CD1c-positive myeloid dendritic cell (primary cell): ENCODE measurements at regions not wholly inside any gene's neighbourhood (a gene's known extent, or its start where the extent isn't known, plus 50 kb on each side); places are given as distances from the start of the nearest gene placed in this dataset.
"Not testable (repeated sequence)": the region's sequence is repeated elsewhere in the genome, so short reads cannot be mapped to it uniquely, and the experiment has no call there.

ENCODE experiments used
- DNase-seq: peaks from one replicate; pipeline ENCODE4 v3.0.0-alpha.2; 2016; ENCODE audit errors: extremely low spot score

DNA sequence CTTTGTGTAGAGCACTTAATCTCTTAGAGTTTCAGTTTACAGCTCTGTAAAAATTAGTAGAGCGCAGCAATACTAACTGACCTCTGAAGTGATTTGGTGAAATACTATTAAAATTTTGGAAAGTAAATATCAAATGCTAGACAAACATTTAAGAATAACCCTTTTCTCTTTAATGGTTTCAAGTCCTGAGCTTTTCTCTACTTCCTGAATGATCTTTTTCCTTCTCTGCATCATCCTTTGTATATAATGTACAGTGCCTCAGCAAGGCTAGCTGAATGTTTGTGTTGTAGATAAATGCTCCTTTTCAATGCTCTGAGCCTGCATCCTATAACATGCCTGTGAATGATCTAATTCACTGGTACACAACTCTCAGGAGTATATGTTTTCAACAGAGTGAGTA, 272.9 kb downstream of the ADGRL2 start:
- no peak for DNase-seq

DNA sequence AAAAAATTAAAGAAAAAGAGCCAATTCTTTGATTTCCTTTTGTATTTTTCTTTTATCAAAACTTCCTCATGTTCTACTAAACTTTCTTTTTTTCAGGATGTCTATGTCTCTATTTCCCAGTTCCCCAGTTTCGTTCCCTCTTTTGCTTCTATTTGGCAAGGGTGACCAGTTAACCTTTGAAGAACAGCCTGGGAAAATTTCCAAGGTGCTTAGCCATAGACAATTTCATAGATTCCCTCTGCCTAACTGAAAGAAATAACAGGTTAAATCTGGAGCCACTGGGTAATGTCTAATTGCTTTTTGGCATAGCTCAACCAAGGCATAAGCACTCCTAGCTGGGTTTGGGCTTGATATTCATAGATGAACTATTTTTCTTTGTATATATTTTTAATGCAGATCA, 272.3 kb downstream of the ADGRL2 start:
- DNase-seq: no peak

DNA sequence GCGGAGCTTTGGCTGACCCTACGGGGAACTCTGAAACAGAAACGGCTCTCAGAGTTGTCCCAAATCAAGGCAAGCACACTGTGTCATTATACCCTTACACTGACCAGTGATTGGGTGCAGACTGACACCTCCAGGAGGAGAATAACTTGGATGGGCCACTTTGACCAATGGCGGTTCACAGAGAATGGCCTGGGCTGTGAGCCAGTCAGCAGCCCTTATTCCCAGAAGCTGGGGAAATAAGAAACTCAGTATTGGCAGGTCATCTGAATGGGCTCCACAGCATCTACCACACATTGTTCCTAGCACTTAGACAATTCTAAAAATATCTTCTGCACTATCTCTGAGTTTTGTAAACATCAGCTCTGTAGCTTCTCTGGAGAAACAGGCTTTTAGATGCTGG, 265.2 kb downstream of the ADGRL2 start:
- DNase-seq: no peak

DNA sequence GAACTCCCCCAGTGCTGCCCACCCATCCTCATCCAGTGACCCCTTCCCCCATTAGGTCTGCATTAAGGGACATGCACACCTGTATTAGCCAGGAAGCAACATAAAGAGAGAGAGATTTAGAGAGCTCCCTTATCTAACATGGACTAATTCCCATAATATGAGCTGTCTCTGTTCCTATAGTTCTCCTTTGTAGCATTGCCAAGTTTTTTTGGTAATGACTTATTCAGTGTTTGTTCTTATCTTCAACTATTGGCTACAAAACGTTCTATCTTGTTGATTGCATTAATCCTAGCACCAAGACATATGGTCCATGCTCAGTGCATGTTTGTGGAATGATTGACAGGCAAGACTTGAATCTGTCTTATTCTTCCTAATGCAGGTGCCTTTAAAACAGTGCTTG, 264.0 kb downstream of the ADGRL2 start:
- no peak for DNase-seq

DNA sequence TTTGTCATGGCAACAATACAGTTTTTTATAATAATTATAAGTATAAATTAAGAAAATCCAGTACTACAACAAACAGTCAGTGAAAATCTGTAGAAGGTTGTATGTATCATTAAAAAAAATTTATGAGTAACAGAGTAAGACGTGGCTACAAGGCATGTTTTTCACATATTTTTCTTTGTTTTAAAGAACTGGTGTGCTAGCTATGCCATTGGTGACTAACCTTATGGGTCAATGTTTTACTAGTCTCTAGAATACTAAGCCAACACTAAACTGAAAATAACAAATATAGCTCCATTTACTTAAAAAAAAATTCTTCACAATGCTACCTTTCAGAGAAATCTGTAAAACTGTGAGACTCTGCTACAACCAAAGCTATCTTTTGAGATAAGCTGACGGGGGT, 261.5 kb downstream of the ADGRL2 start:
- no peak for DNase-seq

DNA sequence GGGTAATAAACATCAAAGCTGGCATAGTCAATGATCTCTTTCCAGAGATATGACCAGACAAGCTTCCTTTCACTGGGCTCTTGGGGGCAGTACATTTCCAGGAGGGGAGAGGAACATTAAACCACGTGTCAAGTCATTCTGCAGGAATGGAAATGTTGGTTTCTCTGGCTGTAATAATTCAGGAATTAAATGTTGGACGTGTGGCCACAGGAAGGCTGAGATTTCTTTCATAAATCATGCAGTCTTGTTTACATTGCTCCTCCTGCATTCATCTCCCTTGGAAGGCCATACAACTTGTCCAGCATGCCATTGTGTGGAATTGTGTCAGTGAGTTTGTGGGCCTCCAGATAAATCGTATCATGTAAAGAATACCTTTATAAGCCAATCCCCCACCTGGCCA, 259.2 kb downstream of the ADGRL2 start:
- no peak for DNase-seq

DNA sequence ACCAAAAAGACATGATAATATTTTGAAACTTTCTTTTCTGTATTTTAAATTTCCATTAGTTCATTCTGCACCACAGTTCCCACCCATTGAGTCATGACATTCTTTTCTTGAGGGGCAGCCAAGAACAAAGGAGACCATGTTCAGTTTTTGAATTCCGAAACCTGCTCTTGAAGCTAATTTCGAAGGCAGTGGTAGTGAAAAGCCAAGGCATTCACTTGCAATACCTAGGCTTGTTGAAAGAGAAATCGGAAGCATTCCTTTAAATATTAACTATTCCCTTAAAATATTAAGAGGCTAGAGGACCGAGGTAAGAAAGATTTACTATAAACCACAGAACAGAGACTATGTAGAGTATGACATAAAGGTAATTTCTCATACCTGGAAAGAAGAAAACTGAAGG, 256.3 kb downstream of the ADGRL2 start:
- DNase-seq: no peak

DNA sequence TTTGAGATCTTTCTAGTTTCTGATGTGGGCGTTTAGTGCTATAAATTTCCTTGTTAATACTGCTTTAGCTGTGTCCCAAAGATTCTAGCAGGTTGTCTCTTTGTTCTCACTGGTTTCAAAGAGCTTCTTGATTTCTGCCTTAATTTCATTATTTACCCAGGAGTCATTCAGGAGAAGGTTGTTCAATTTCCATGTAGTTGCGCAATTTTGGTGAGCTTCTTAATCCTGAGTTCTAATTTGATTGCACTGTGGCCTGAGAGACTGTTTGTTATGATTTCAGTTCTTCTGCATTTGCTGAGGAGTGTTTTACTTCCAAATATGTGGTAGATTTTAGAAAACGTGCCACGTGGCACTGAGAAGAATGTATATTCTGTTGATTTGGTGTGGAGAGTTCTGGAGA, 254.6 kb downstream of the ADGRL2 start:
- DNase-seq: not testable (repeated sequence)

DNA sequence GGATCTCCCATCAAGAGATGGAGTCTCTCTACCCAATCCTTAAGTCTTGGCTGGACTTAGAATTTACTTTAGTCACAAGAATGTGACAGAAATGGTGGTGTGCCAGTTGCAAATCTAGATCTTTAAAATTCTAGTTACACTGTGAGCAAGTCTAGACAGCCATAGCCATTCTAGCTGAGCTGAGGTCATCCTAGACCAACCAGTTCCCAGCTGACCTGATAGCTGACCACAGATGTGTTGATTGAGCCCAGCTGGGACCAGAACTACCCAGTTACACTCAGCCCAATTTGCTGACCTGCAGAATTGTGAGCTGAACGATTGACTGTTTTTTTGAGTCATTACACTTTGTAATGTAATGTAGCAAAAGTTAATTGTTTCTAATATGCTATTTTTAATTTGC, 251.8 kb downstream of the ADGRL2 start:
- DNase-seq: no peak

DNA sequence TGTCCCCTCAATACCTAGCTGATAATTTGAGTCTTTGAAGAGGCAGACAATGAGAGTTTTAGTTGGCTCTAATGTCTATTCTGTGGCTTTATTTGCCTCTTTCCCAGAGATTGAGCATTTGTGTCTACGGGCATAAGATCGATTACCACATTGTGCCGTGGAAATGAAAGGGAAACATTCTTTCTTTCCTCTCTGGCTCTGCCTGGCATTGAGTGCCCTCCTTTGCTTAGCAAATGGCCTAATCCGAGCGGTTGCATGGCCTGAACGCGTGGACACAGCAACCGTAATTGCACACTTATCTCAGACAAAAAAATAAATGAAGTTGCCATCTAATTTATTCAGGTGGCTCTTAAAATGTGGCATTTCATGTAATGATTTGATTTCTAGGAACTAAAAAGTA, 247.9 kb downstream of the ADGRL2 start:
- DNase-seq: no peak

DNA sequence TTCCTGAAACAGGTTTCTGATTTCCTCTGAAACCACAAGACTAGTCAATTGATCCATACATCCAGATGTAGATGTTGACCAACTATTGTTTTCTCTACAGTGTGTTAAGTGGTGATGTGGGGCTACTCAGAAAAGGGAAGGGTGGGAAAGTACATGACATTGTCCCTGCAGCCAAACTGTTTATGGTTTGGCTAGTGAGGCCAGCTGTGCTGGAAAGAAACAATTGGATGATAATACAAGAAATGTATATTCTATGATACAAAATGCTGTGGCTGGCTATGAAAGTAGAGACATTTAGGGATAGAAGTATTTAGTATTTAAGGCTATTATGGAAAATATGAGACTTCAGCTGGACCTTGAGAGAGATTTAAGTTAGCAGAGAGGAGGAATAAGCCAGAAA, 244.5 kb downstream of the ADGRL2 start:
- no peak for DNase-seq

DNA sequence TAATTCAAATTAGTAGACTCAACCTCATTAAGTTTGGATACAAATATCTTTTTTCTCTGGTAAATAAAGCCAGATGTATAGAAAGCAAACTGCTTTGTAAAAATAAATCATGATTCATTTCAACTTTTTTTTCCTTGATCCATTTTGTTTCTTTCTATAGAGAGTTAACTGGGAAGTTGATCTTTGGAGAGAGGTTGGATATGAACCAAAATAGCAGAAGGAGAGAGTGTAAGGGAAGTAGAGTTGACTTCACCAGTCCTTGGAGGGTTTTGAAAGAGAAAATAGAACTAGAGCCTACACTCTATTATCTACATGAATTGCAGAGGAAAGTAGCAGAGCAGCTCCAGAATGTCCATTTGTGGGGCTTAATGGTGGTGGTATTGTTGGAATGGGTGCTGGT, 243.8 kb downstream of the ADGRL2 start:
- no peak for DNase-seq

DNA sequence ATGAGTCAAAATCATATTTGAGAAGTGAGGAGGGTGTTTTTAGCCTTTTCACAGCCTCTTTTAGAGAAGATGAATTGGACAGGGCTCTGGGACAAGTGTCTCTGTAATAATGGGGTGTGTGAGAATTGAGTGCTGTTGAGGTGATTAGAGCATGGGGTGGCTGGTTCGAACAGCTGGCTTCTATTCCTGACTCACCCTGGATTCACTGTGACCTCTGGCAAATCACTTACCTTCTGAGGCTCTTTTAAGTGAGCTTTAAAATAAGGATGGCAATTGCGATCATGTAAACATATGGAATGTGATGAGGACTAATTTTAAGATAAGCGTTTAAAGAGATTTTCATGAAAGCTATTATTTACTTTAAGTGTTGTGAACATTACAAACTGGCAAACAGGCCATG, 243.4 kb downstream of the ADGRL2 start:
- no peak for DNase-seq

DNA sequence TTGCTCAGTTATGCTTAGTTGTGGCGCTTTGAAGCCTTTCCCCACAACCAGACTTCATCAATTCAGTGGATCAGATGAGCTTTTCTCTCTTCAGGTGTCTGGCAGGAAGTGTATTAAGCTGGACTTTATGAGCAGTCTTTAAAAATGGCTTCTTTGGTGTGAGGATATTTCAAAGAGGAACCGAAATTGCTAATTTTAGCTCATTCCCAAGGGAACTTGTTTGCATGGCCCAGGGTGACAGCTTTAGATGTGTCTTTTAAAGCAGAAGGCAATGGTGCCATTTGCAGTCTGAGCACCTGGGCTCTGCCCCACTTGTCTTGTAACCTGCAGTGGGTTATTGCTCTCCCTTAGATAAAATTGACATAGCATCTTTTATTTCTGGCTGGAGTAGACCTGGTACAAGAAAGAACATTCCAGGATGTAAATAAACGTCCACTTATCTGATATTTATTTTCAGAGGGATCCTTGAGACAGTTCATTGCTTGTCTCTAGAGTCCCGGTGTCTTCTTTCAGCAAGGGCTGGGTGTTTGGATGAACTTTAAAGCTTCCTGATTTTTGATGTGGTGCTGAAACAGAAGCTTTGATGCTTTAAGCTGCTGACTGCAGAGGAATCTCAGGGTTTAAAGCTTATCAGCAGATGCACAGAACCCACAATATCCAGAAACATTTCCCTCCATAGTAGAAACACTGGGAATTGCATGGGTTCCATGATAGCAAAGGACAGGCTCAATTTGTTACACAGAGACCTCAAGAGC, 241.7 kb downstream of the ADGRL2 start:
- no peak for DNase-seq
